H1 (cell line): ENCODE measurements at regions not wholly inside any gene's neighbourhood (a gene's known extent, or its start where the extent isn't known, plus 50 kb on each side); places are given as distances from the start of the nearest gene placed in this dataset.
"Not testable (repeated sequence)": the region's sequence is repeated elsewhere in the genome, so short reads cannot be mapped to it uniquely, and the experiment has no call there.

Source experiments
- CTCF ChIA-PET: fragments of 300-600 bp; sonication (Branson Sonifier 250); formaldehyde crosslinking; loops from one replicate; lab custom pipeline; 2021; ENCODE audit not compliant: partially characterized antibody; lab: Charles Lee
- POLR2A ChIA-PET: fragments of 300-600 bp; sonication (Branson Sonifier 250); formaldehyde crosslinking; loops from one replicate; lab custom pipeline; 2021; ENCODE audit warnings: inconsistent platforms; ENCODE audit not compliant: partially characterized antibody; lab: Charles Lee
- DNase-seq, 2 experiments: peaks; one replicate each; pipeline versions ENCODE4 v3.0.0 to v3.0.0-alpha.2; 2010 to 2022; ENCODE audit warnings: low spot score in 2 of 2, low read depth in 1 of 2, mixed read lengths in 1 of 2
- FAIRE-seq: peaks from 2 replicates; lab custom pipeline; 2011; peaks lifted over from hg19 to GRCh38; lab: Jason Lieb, UNC
- H2AFZ ChIP-seq: 2 replicates; pipeline ENCODE4 v1.8.1; 2012; ENCODE audit warnings: low read length, inconsistent platforms
- H2AK5ac ChIP-seq: 2 replicates; pipeline ENCODE4 v1.6.1; 2013; ENCODE audit warnings: low read depth, low read length
- H2BK120ac ChIP-seq: replicated peaks from 2 replicates; pipeline ENCODE3; 2013; ENCODE audit warnings: low read depth, low read length, inconsistent platforms
- H2BK12ac ChIP-seq: 2 replicates; pipeline ENCODE4 v1.6.1; 2013; ENCODE audit warnings: low read depth, low read length
- H2BK15ac ChIP-seq: 2 replicates; pipeline ENCODE4 v1.6.1; 2013; ENCODE audit warnings: low read length
- H2BK20ac ChIP-seq: 2 replicates; pipeline ENCODE4 v1.6.1; 2013; ENCODE audit warnings: low read length
- H2BK5ac ChIP-seq: 2 replicates; pipeline ENCODE4 v1.6.1; 2013; ENCODE audit warnings: low read depth, low read length
- H3K14ac ChIP-seq: 2 replicates; pipeline ENCODE4 v1.6.1; 2013; ENCODE audit warnings: inconsistent platforms; ENCODE audit not compliant: insufficient read length
- H3K18ac ChIP-seq: 2 replicates; pipeline ENCODE4 v1.6.1; 2013; ENCODE audit warnings: low read length; ENCODE audit errors: extremely low read depth
- H3K23ac ChIP-seq: 2 replicates; pipeline ENCODE4 v1.6.1; 2013; ENCODE audit warnings: inconsistent platforms; ENCODE audit not compliant: insufficient read length
- H3K23me2 ChIP-seq: 2 replicates; pipeline ENCODE4 v1.6.1; 2013; ENCODE audit warnings: low read depth, low read length
- H3K27ac ChIP-seq: 2 replicates; pipeline ENCODE4 v1.6.1; 2011; ENCODE audit warnings: low read depth, low read length, inconsistent platforms
- H3K27me3 ChIP-seq, 4 experiments: replicated peaks in 1 of 4; 1 replicate in 1 of 4; 2 replicates in 3 of 4; pipeline versions ENCODE4 v1.6.1 to v1.8.1; 2011 to 2013; ENCODE audit warnings: low read length in 3 of 4, mild to moderate bottlenecking in 3 of 4, inconsistent platforms in 2 of 4, mixed read lengths in 2 of 4, moderate library complexity in 1 of 4; ENCODE audit not compliant: control insufficient read depth in 3 of 4, insufficient read depth in 3 of 4; ENCODE audit errors: extremely low read depth in 1 of 4
- H3K36me3 ChIP-seq, 4 experiments: 2 replicates each; pipeline versions ENCODE4 v1.6.1 to v1.8.1; 2011 to 2013; ENCODE audit warnings: mild to moderate bottlenecking in 4 of 4, low read length in 3 of 4, moderate library complexity in 2 of 4, control low read depth in 1 of 4, inconsistent platforms in 1 of 4; ENCODE audit not compliant: insufficient read depth in 4 of 4, control insufficient read depth in 2 of 4
- H3K4ac ChIP-seq: replicated peaks from 2 replicates; pipeline ENCODE3; 2013; ENCODE audit warnings: low read length, low read depth, mixed read lengths, inconsistent platforms; ENCODE audit not compliant: insufficient read length
- H3K4me1 ChIP-seq, 4 experiments: replicated peaks in 1 of 4; 1 replicate in 1 of 4; 2 replicates in 3 of 4; pipeline versions ENCODE4 v1.6.1 to v1.8.1; 2011 to 2013; ENCODE audit warnings: low read length in 3 of 4, inconsistent platforms in 2 of 4, mixed read lengths in 1 of 4; ENCODE audit not compliant: insufficient read depth in 4 of 4, control insufficient read depth in 3 of 4
- H3K4me2 ChIP-seq, 2 experiments: 2 replicates each; pipeline versions ENCODE4 v1.6.1 to v1.8.1; 2011 to 2013; ENCODE audit warnings: low read depth in 2 of 2, low read length in 2 of 2, control low read depth in 1 of 2, inconsistent platforms in 1 of 2, mild to moderate bottlenecking in 1 of 2; ENCODE audit not compliant: insufficient read depth in 1 of 2
- H3K4me3 ChIP-seq, 4 experiments: fragments of 200-600, 300-600 bp in 1 of 4; sonication (generic), shearing (Covaris generic), sonication (Bioruptor Twin) in 1 of 4; 2 replicates each; pipeline versions ENCODE4 v1.5.1 to v1.8.1; 2011 to 2016; ENCODE audit warnings: low read length in 4 of 4, low read depth in 3 of 4, control low read depth in 2 of 4, inconsistent platforms in 2 of 4, mild to moderate bottlenecking in 2 of 4, mixed read lengths in 1 of 4, moderate library complexity in 1 of 4; ENCODE audit not compliant: insufficient read depth in 2 of 4; ENCODE audit errors: extremely low read depth in 1 of 4
- H3K56ac ChIP-seq: replicated peaks from 2 replicates; pipeline ENCODE3; 2013; ENCODE audit warnings: low read depth, mild to moderate bottlenecking, mixed read lengths, low read length, inconsistent platforms; ENCODE audit not compliant: insufficient read length
- H3K79me1 ChIP-seq: 2 replicates; pipeline ENCODE4 v1.6.1; 2013; ENCODE audit warnings: low read depth, low read length, control low read depth
- H3K79me2 ChIP-seq, 2 experiments: 2 replicates each; pipeline versions ENCODE4 v1.6.1 to v1.8.1; 2012 to 2013; ENCODE audit warnings: low read length in 2 of 2, mild to moderate bottlenecking in 2 of 2, inconsistent platforms in 1 of 2; ENCODE audit not compliant: insufficient read depth in 2 of 2, control insufficient read depth in 1 of 2
- H3K9ac ChIP-seq, 4 experiments: replicated peaks in 1 of 4; 1 replicate in 1 of 4; 2 replicates in 3 of 4; pipeline versions ENCODE4 v1.6.1 to v1.8.1; 2011 to 2013; ENCODE audit warnings: low read depth in 3 of 4, low read length in 3 of 4, control low read depth in 2 of 4, mild to moderate bottlenecking in 2 of 4, moderate library complexity in 2 of 4, inconsistent platforms in 1 of 4; ENCODE audit errors: extremely low read depth in 1 of 4
- H3K9me3 ChIP-seq, 2 experiments: 2 replicates each; pipeline versions ENCODE4 v1.6.1 to v1.8.1; 2012 to 2013; ENCODE audit warnings: mild to moderate bottlenecking in 2 of 2, moderate library complexity in 2 of 2, control low read depth in 1 of 2, inconsistent platforms in 1 of 2, low read depth in 1 of 2, low read length in 1 of 2, mixed read lengths in 1 of 2; ENCODE audit not compliant: insufficient read depth in 2 of 2
- H4K20me1 ChIP-seq, 2 experiments: replicated peaks in 1 of 2; 2 replicates each; pipeline versions ENCODE3 to v1.8.1; 2011 to 2013; ENCODE audit warnings: inconsistent platforms in 2 of 2, low read length in 2 of 2, mild to moderate bottlenecking in 1 of 2; ENCODE audit not compliant: insufficient read depth in 2 of 2, control insufficient read depth in 1 of 2
- H4K5ac ChIP-seq: 2 replicates; pipeline ENCODE4 v1.6.1; 2013; ENCODE audit warnings: low read length, low read depth, mixed read lengths, inconsistent platforms; ENCODE audit not compliant: insufficient read length
- H4K8ac ChIP-seq: 2 replicates; pipeline ENCODE4 v1.8.0; 2013; ENCODE audit warnings: mild to moderate bottlenecking, moderate library complexity, low read length, inconsistent platforms; ENCODE audit not compliant: insufficient read depth; ENCODE audit errors: extremely low read depth
- H4K91ac ChIP-seq: replicated peaks from 2 replicates; pipeline ENCODE3; 2013; ENCODE audit warnings: low read length, mixed read lengths, inconsistent platforms; ENCODE audit not compliant: insufficient read length
- whole genome bisulfite sequencing, 2 experiments: shearing (Covaris generic) in 1 of 2; methylation state at CpG; one replicate each; pipeline versions ENCODE4 v1.1.6 to v1.1.7; 2013 to 2015; ENCODE audit warnings: low lambda C conversion rate in 2 of 2, mixed read lengths in 2 of 2, inconsistent platforms in 1 of 2, low coverage in 1 of 2, missing lambda C conversion rate in 1 of 2; ENCODE audit not compliant: insufficient replicate concordance in 2 of 2, insufficient coverage in 1 of 2, insufficient read length in 1 of 2; ENCODE audit errors: extremely low coverage in 1 of 2, missing lambda C conversion rate in 1 of 2; 5-methylcytosine and 5-hydroxymethylcytosine counted together

- H4K8ac ChIP-seq, H2BK120ac ChIP-seq, H3K9ac ChIP-seq, H3K4ac ChIP-seq, H3K18ac ChIP-seq, POLR2A ChIA-PET, H3K4me1 ChIP-seq, H3K4me3 ChIP-seq, H3K56ac ChIP-seq, H3K9me3 ChIP-seq, H2BK20ac ChIP-seq, H3K4me2 ChIP-seq, FAIRE-seq, H3K23me2 ChIP-seq, H2BK5ac ChIP-seq, H2AFZ ChIP-seq, H2BK12ac ChIP-seq, H3K27me3 ChIP-seq, H4K20me1 ChIP-seq, H3K79me1 ChIP-seq, H4K91ac ChIP-seq, H3K27ac ChIP-seq, H3K79me2 ChIP-seq, H3K14ac ChIP-seq, H3K23ac ChIP-seq, H4K5ac ChIP-seq, H3K36me3 ChIP-seq, H2AK5ac ChIP-seq, DNase-seq, H2BK15ac ChIP-seq: not testable (repeated sequence)
- 98% methylated on average over 15 of the region's 21 CpGs; no CpG with 5 or more reads in 1 of the 2 experiments for WGBS, 2 experiments
- CTCF ChIA-PET: interaction anchor here (1.1 kb wide), 1 partner anchor 15 kb away, joined by 3 read pairs; no protein-coding TSS in a partner anchor
Measured at GRCh38 chr13:62379241-62379640, 963.6 kb upstream of the PCDH20 start.
